ENCODE measurements at regions not wholly inside any gene's neighbourhood (a gene's known extent, or its start where the extent isn't known, plus 50 kb on each side); places are given as distances from the start of the nearest gene placed in this dataset.

GRCh38 chr10:108392286-108392685 lies 1227.8 kb upstream of the SORCS1 start:
- no peak for TF ChIP-seq TAF1 (IDR thresholded peaks at IDR 0.05; ENCODE audit: low read depth)
- TF ChIP-seq, protein P1, sequence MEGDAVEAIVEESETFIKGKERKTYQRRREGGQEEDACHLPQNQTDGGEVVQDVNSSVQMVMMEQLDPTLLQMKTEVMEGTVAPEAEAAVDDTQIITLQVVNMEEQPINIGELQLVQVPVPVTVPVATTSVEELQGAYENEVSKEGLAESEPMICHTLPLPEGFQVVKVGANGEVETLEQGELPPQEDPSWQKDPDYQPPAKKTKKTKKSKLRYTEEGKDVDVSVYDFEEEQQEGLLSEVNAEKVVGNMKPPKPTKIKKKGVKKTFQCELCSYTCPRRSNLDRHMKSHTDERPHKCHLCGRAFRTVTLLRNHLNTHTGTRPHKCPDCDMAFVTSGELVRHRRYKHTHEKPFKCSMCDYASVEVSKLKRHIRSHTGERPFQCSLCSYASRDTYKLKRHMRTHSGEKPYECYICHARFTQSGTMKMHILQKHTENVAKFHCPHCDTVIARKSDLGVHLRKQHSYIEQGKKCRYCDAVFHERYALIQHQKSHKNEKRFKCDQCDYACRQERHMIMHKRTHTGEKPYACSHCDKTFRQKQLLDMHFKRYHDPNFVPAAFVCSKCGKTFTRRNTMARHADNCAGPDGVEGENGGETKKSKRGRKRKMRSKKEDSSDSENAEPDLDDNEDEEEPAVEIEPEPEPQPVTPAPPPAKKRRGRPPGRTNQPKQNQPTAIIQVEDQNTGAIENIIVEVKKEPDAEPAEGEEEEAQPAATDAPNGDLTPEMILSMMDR (IDR thresholded peaks at IDR 0.05; ENCODE audit: poor library complexity, severe bottlenecking): no peak
- TF ChIP-seq POLR2AphosphoS5 (IDR thresholded peaks at IDR 0.05): no peak
- TF ChIP-seq RAD21 (conservative IDR thresholded peaks at IDR 0.05): no peak
- TF ChIP-seq EP300 (conservative IDR thresholded peaks at IDR 0.05; ENCODE audit: poor library complexity, severe bottlenecking): no peak
- TF ChIP-seq REST (IDR thresholded peaks at IDR 0.05; ENCODE audit: borderline replicate concordance): no peak
- TF ChIP-seq EZH2 (IDR thresholded peaks at IDR 0.05; ENCODE audit: borderline replicate concordance, insufficient read depth, low read length, poor library complexity, severe bottlenecking): no peak
- TF ChIP-seq MXI1 (conservative IDR thresholded peaks at IDR 0.05; ENCODE audit: poor library complexity, severe bottlenecking): no peak
